Nephron progenitor cell (in vitro differentiated cells): ENCODE measurements at regions not wholly inside any gene's neighbourhood (a gene's known extent, or its start where the extent isn't known, plus 50 kb on each side); places are given as distances from the start of the nearest gene placed in this dataset.
"Not testable (repeated sequence)": the region's sequence is repeated elsewhere in the genome, so short reads cannot be mapped to it uniquely, and the experiment has no call there.

Source experiments
- DNase-seq: peaks from one replicate; pipeline ENCODE4 v3.0.0; 2021
- H3K27ac Mint-ChIP-seq: 2 replicates; pipeline ENCODE4 v1.8.0; 2021; ENCODE audit warnings: mild to moderate bottlenecking, moderate library complexity, mixed read lengths
- H3K27me3 Mint-ChIP-seq: 2 replicates; pipeline ENCODE4 v1.8.0; 2021; ENCODE audit warnings: mild to moderate bottlenecking, low read depth, mixed read lengths; ENCODE audit not compliant: poor library complexity
- H3K36me3 Mint-ChIP-seq: 2 replicates; pipeline ENCODE4 v1.8.0; 2021; ENCODE audit warnings: low read depth, mixed read lengths
- H3K4me1 Mint-ChIP-seq: 2 replicates; pipeline ENCODE4 v1.8.0; 2021; ENCODE audit warnings: mixed read lengths
- H3K4me3 Mint-ChIP-seq: 2 replicates; pipeline ENCODE4 v1.8.0; 2021; ENCODE audit warnings: mild to moderate bottlenecking, moderate library complexity, mixed read lengths
- H3K9me3 Mint-ChIP-seq: 2 replicates; pipeline ENCODE4 v1.8.0; 2021; ENCODE audit warnings: mild to moderate bottlenecking, moderate library complexity, mixed read lengths
- CTCF ChIP-seq: fragments of 200-600 bp; sonication (generic); IDR thresholded peaks from 2 replicates; pipeline ENCODE4 v1.5.0; 2021; ENCODE audit warnings: antibody characterized with exemption

- H3K36me3 Mint-ChIP-seq, result no peaks in the 10 kb centered on the region
- TF ChIP-seq CTCF, result no peak
- H3K9me3 Mint-ChIP-seq, result no peaks in the 10 kb centered on the region
- peak overlapping the region; percentile 8 for H3K4me3 Mint-ChIP-seq
- peaks cover 26% of the 10 kb centered on the region for H3K27me3 Mint-ChIP-seq
- no peak for DNase-seq
- peaks cover 76% of the 10 kb centered on the region for H3K4me1 Mint-ChIP-seq
- peak overlapping the region; percentile 19 for H3K27ac Mint-ChIP-seq
Measured at GRCh38 chr17:36848008-36848902, 89.0 kb upstream of the LHX1 start.

GRCh38 chr17:36849020-36849419 lies 88.3 kb upstream of the LHX1 start:
- not testable (repeated sequence) for H3K27ac Mint-ChIP-seq, DNase-seq, H3K36me3 Mint-ChIP-seq, H3K9me3 Mint-ChIP-seq, H3K4me3 Mint-ChIP-seq
- H3K4me1 Mint-ChIP-seq, result peaks cover 79% of the 10 kb centered on the region
- peaks cover 20% of the 10 kb centered on the region for H3K27me3 Mint-ChIP-seq

- peak overlapping the region; percentile 13 for H3K4me3 Mint-ChIP-seq
Measured at GRCh38 chr17:36849871-36850348, 87.4 kb upstream of the LHX1 start.

GRCh38 chr17:36850790-36851189 lies 86.5 kb upstream of the LHX1 start:
- H3K9me3 Mint-ChIP-seq, result peaks cover 4% of the 10 kb centered on the region
- H3K27ac Mint-ChIP-seq, result no peak overlapping the region
- H3K36me3 Mint-ChIP-seq, result no peaks in the 10 kb centered on the region
- no peak overlapping the region for H3K4me3 Mint-ChIP-seq
- DNase-seq, result no peak
- peaks cover 68% of the 10 kb centered on the region for H3K4me1 Mint-ChIP-seq
- no peak for TF ChIP-seq CTCF
- peaks cover 10% of the 10 kb centered on the region for H3K27me3 Mint-ChIP-seq

More at GRCh38 chr17:36849871-36850348, 87.4 kb upstream of the LHX1 start:
- no peak for TF ChIP-seq CTCF
- Mint-ChIP-seq H3K36me3 (no peaks in the 10 kb centered on the region), H3K4me1 (peaks cover 73% of the 10 kb centered on the region), H3K27me3 (peaks cover 12% of the 10 kb centered on the region), H3K27ac (no peak overlapping the region), H3K9me3 (no peaks in the 10 kb centered on the region)
- DNase-seq, result no peak

- Mint-ChIP-seq H3K4me1 (peaks cover 63% of the 10 kb centered on the region), H3K27me3 (peaks cover 12% of the 10 kb centered on the region), H3K36me3 (no peaks in the 10 kb centered on the region), H3K27ac (no peak overlapping the region), H3K4me3 (no peak overlapping the region), H3K9me3 (peaks cover 4% of the 10 kb centered on the region)
- no peak for TF ChIP-seq CTCF
- no peak for DNase-seq
Measured at GRCh38 chr17:36851250-36851649, 86.0 kb upstream of the LHX1 start.

GRCh38 chr17:36852478-36852877 lies 84.8 kb upstream of the LHX1 start:
- DNase-seq, H3K27ac Mint-ChIP-seq, H3K9me3 Mint-ChIP-seq, H3K4me3 Mint-ChIP-seq, H3K36me3 Mint-ChIP-seq: not testable (repeated sequence)
- H3K4me1 Mint-ChIP-seq, result peaks cover 59% of the 10 kb centered on the region
- H3K27me3 Mint-ChIP-seq, result peaks cover 20% of the 10 kb centered on the region

- no peak for DNase-seq
- H3K27ac Mint-ChIP-seq, result no peak overlapping the region
- H3K9me3 Mint-ChIP-seq, result peaks cover 4% of the 10 kb centered on the region
- no peak overlapping the region for H3K4me3 Mint-ChIP-seq
- peaks cover 25% of the 10 kb centered on the region for H3K27me3 Mint-ChIP-seq
- no peaks in the 10 kb centered on the region for H3K36me3 Mint-ChIP-seq
- TF ChIP-seq CTCF, result no peak
- H3K4me1 Mint-ChIP-seq, result peaks cover 62% of the 10 kb centered on the region
Measured at GRCh38 chr17:36854982-36855381, 82.3 kb upstream of the LHX1 start.
